HUES48 (cell line): ENCODE measurements at regions not wholly inside any gene's neighbourhood (a gene's known extent, or its start where the extent isn't known, plus 50 kb on each side); places are given as distances from the start of the nearest gene placed in this dataset.

Source experiments
- H3K27ac ChIP-seq: one replicate; pipeline ENCODE4 v1.7.0; 2013; ENCODE audit warnings: low read depth, low read length, inconsistent platforms
- H3K27me3 ChIP-seq: 2 replicates; pipeline ENCODE4 v1.6.1; 2013; ENCODE audit warnings: mild to moderate bottlenecking, low read length; ENCODE audit not compliant: control insufficient read depth, insufficient read depth
- H3K36me3 ChIP-seq: 2 replicates; pipeline ENCODE4 v1.6.1; 2013; ENCODE audit warnings: low read length; ENCODE audit not compliant: control insufficient read depth, insufficient read depth
- H3K4me1 ChIP-seq: 2 replicates; pipeline ENCODE4 v1.6.1; 2013; ENCODE audit warnings: mild to moderate bottlenecking, low read length; ENCODE audit not compliant: control insufficient read depth, insufficient read depth
- H3K4me3 ChIP-seq: 2 replicates; pipeline ENCODE4 v1.5.1; 2013; ENCODE audit warnings: mild to moderate bottlenecking, low read depth, low read length
- H3K9ac ChIP-seq: 2 replicates; pipeline ENCODE4 v1.6.1; 2013; ENCODE audit warnings: mild to moderate bottlenecking, low read depth, low read length, moderate library complexity
- H3K9me3 ChIP-seq: 2 replicates; pipeline ENCODE4 v1.6.1; 2013; ENCODE audit warnings: low read length; ENCODE audit not compliant: control insufficient read depth, insufficient read depth

GRCh38 chr16:62940569-62940968, 904.3 kb upstream of the CDH8 start:
- no peaks in the 10 kb centered on the region for H3K9me3 ChIP-seq
- no peak overlapping the region for H3K27ac ChIP-seq
- H3K9ac ChIP-seq = no peak overlapping the region
- no peaks in the 10 kb centered on the region for H3K36me3 ChIP-seq
- H3K4me1 ChIP-seq = no peaks in the 10 kb centered on the region
- no peaks in the 10 kb centered on the region for H3K27me3 ChIP-seq
- H3K4me3 ChIP-seq = no peak overlapping the region

- Histone ChIP-seq H3K36me3 (no peaks in the 10 kb centered on the region), H3K9me3 (no peaks in the 10 kb centered on the region), H3K4me1 (no peaks in the 10 kb centered on the region), H3K27ac (no peak overlapping the region), H3K9ac (no peak overlapping the region), H3K4me3 (no peak overlapping the region), H3K27me3 (no peaks in the 10 kb centered on the region)
Observed at GRCh38 chr16:62939687-62940086, 903.4 kb upstream of the CDH8 start.

DNA sequence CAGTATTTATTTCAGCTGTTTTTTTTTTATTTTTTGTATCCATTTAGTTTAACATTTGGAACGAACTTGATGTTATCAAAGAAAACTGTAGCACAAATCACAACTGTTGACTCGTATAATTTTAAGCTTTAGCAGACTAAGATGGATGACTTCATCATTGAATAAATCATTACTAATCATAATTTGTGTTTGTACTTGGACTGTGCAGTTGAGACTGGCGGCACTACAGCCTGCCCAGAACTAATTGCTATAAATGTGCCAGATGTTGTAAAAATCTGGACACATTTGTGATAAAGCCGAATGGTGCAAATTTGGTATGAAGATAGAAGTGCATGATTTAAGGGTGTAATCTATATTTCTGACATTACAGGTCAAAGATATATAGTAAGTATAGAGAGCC, 897.7 kb upstream of the CDH8 start:
- Histone ChIP-seq H3K9ac (no peak overlapping the region), H3K27ac (no peak overlapping the region), H3K4me3 (no peak overlapping the region), H3K36me3 (no peaks in the 10 kb centered on the region), H3K9me3 (no peaks in the 10 kb centered on the region), H3K27me3 (no peaks in the 10 kb centered on the region), H3K4me1 (peaks cover 3% of the 10 kb centered on the region; the same call in 1 of the 2 replicates)

- H3K9me3 ChIP-seq = no peaks in the 10 kb centered on the region
- H3K36me3 ChIP-seq = no peaks in the 10 kb centered on the region
- no peaks in the 10 kb centered on the region for H3K27me3 ChIP-seq
- peaks cover 17% of the 10 kb centered on the region for H3K4me1 ChIP-seq
- no peak overlapping the region for H3K4me3 ChIP-seq
- no peak overlapping the region for H3K9ac ChIP-seq
- H3K27ac ChIP-seq = no peak overlapping the region
Observed at GRCh38 chr16:62929593-62929992, 893.4 kb upstream of the CDH8 start.

DNA sequence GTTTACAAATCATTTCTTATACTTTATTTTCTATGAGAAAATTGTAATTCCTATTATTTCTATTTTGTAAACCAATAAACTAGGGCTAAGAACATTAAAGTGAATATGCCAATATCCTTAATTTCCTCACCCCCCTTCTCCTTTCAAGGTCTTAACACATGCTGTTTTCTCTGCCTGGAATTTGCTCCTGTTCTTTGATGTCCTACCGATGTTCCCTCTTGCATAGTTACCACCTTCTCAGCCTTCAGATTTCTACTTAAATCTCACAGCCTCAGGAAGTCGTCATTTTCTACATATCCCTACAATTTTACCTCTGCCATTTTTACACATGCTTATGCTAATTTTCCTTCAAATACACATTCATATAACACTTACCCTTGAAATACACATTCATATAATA, 890.9 kb upstream of the CDH8 start:
- Histone ChIP-seq H3K27me3 (no peaks in the 10 kb centered on the region), H3K9ac (no peak overlapping the region), H3K36me3 (no peaks in the 10 kb centered on the region), H3K27ac (no peak overlapping the region), H3K4me3 (no peak overlapping the region), H3K4me1 (peaks cover 17% of the 10 kb centered on the region), H3K9me3 (no peaks in the 10 kb centered on the region)

DNA sequence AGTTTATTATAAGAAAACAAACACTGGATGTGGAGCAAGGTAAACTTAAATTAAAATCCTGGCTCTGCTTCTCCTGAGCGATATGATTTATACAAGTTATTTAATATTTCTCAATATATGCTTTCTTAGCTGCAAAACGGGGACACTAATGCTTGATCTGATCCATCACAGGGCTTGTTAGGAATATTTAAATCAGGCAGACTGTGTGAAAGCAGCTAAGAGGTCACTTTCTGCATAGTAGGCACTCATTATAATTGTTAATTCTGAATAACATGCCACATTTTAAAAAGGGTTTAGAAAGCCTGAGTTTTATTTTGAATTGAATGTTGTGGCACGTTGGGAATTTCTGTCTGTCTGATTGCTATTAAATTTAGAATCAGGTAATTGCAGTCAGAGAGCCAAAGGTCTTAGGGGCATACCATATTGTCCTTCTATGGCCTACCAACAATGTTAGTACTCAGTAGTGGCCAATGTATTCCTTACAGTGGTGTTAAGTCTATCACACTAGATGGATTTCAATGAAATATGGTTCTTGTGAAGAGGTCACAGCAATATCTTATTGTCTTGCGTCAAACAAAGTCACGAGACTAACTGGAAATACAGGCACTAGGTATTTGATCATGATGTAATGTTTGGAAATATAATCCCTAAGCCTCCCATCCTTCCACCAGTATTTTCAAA, 890.0 kb upstream of the CDH8 start:
- Histone ChIP-seq H3K27me3 (no peaks in the 10 kb centered on the region), H3K4me3 (no peak overlapping the region), H3K9me3 (no peaks in the 10 kb centered on the region), H3K36me3 (no peaks in the 10 kb centered on the region), H3K9ac (no peak overlapping the region), H3K27ac (no peak overlapping the region), H3K4me1 (peaks cover 17% of the 10 kb centered on the region)

DNA sequence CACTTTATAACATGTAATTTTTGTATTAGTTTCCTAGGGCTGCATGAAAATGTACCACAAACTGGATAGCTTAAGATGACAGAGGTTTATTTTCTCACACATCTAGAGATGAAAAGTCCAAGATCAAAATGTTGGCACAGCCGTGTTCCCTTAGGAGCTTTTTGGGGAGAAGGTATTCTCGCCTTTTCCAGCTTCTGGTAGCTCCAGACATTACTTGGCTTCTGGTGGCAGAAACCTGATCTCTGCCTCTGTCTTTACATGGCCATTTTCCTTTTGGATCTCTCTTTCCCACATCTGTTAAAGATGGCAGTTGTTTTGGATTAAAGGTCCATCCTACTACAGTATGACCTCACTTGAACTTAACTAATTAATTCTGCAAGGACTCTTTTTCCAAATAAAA, 885.7 kb upstream of the CDH8 start:
- Histone ChIP-seq H3K27me3 (no peaks in the 10 kb centered on the region), H3K4me3 (no peak overlapping the region), H3K36me3 (no peaks in the 10 kb centered on the region), H3K9me3 (no peaks in the 10 kb centered on the region), H3K9ac (no peak overlapping the region), H3K4me1 (peaks cover 12% of the 10 kb centered on the region), H3K27ac (no peak overlapping the region)

DNA sequence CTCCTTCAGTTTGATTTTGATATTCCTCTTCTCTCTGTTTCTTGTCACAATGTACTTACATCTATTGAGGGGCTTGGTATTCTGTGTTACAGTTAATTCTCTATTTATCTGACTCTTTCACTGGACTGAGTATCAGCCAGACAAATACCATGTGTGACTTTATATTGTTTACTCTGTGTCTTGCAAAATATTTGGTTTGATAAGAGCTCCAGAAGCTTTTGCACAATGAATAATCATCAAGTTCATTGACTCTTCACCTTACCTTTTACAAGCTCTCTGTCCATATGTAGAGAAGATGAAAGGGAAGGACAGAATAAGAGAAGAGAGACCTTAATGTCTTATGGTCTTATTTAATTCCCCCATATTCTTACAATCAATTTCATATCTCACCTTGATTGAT, 877.7 kb upstream of the CDH8 start:
- H3K27me3 ChIP-seq = no peaks in the 10 kb centered on the region
- peaks cover 11% of the 10 kb centered on the region for H3K9me3 ChIP-seq
- H3K36me3 ChIP-seq = no peaks in the 10 kb centered on the region
- H3K9ac ChIP-seq = no peak overlapping the region
- H3K27ac ChIP-seq = no peak overlapping the region
- no peaks in the 10 kb centered on the region for H3K4me1 ChIP-seq
- H3K4me3 ChIP-seq = no peak overlapping the region

GRCh38 chr16:62913333-62913732, 877.1 kb upstream of the CDH8 start:
- peaks cover 11% of the 10 kb centered on the region for H3K9me3 ChIP-seq
- no peak overlapping the region for H3K4me3 ChIP-seq
- H3K27ac ChIP-seq = no peak overlapping the region
- H3K9ac ChIP-seq = no peak overlapping the region
- H3K4me1 ChIP-seq = no peaks in the 10 kb centered on the region
- H3K27me3 ChIP-seq = no peaks in the 10 kb centered on the region
- H3K36me3 ChIP-seq = no peaks in the 10 kb centered on the region

DNA sequence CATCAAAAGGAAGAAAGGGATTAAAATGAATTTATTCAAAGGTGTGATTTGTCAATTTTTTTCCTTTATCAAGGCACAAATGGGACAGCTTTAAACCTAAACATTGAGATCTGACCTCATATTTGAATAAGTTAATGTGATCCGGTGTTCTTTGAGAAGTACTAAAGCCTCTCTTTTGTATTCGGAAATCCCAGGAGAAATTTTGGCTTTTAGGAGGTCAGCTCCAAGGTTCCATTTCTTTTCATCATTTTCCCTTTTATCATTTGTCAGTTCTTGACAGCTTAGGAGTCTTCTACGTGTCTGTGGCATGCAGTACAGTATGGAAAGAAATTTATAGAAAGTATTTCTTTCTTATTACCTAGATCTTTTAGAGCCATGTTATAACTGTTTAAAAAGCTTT, 873.4 kb upstream of the CDH8 start:
- Histone ChIP-seq H3K27ac (no peak overlapping the region), H3K27me3 (no peaks in the 10 kb centered on the region), H3K4me3 (no peak overlapping the region), H3K4me1 (no peaks in the 10 kb centered on the region), H3K9ac (no peak overlapping the region), H3K36me3 (no peaks in the 10 kb centered on the region), H3K9me3 (peaks cover 11% of the 10 kb centered on the region)

DNA sequence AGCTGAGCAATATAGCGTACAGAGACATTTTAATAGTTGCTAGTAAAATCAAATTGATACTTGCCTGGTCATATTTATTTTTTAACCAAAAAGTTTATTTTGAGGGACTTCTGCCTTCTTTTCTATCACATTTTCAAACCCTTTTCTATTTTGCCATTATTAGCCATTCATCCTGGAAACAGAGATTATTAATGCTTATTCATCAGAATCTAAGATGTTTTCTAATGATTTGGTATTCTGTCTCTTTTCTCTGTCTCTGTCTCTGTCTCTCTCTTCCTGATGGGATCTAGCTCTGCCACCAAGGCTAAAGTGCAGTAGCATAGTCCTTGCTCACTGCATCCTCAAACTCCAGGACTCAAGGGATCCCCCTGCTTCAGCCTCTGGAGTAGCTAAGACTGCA, 871.3 kb upstream of the CDH8 start:
- H3K36me3 ChIP-seq = no peaks in the 10 kb centered on the region

More for the DNA sequence above, 871.3 kb upstream of the CDH8 start:
- Histone ChIP-seq H3K27me3 (no peaks in the 10 kb centered on the region), H3K27ac (no peak overlapping the region), H3K9ac (no peak overlapping the region), H3K4me3 (no peak overlapping the region), H3K4me1 (no peaks in the 10 kb centered on the region), H3K9me3 (peaks cover 11% of the 10 kb centered on the region)
